GM12891 (cell line): ENCODE measurements at regions not wholly inside any gene's neighbourhood (a gene's known extent, or its start where the extent isn't known, plus 50 kb on each side); places are given as distances from the start of the nearest gene placed in this dataset.
"Not testable (repeated sequence)": the region's sequence is repeated elsewhere in the genome, so short reads cannot be mapped to it uniquely, and the experiment has no call there.

Experiments
- DNase-seq: peaks from one replicate; pipeline ENCODE4 v3.0.0; 2011; ENCODE audit warnings: low spot score; ENCODE audit not compliant: insufficient read length
- FAIRE-seq: peaks from 2 replicates; lab custom pipeline; 2011; peaks lifted over from hg19 to GRCh38; lab: Jason Lieb, UNC
- PAX5 ChIP-seq: IDR thresholded peaks from 2 replicates; pipeline ENCODE4 v1.6.1; 2011; ENCODE audit warnings: low read length, moderate library complexity, mild to moderate bottlenecking; ENCODE audit not compliant: insufficient read depth, severe bottlenecking
- POLR2A ChIP-seq: IDR thresholded peaks from 2 replicates; pipeline ENCODE4 v1.6.1; 2011; ENCODE audit warnings: low read depth, low read length, control low read depth
- POLR2AphosphoS5 ChIP-seq: IDR thresholded peaks from 2 replicates; pipeline ENCODE4 v1.6.1; 2011; ENCODE audit warnings: low read depth, low read length, control low read depth
- POU2F2 ChIP-seq: IDR thresholded peaks from 2 replicates; pipeline ENCODE4 v1.6.1; 2011; ENCODE audit warnings: low read depth, mild to moderate bottlenecking, control low read depth, low read length, moderate library complexity
- SPI1 ChIP-seq: IDR thresholded peaks from 2 replicates; pipeline ENCODE4 v1.6.1; 2011; ENCODE audit warnings: low read depth, low read length, control low read depth
- TAF1 ChIP-seq: IDR thresholded peaks from 2 replicates; pipeline ENCODE4 v1.6.1; 2011; ENCODE audit warnings: low read depth, low read length, control low read depth

DNA sequence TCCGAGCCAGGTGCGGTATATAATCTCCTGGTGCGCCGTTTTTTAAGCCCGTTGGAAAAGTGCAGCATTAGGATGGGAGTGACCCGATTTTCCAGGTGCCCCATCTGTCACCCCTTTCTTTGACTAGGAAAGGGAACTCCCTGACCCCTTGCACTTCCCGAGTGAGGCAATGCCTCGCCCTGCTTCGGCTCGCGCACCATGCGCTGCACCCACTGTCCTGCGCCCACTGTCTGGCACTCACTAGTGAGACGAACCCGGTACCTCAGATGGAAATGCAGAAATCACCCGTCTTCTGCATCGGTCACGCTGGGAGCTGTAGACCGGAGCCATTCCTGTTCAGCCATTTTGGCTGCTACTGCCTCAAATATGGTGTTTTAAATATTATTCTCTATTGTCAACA is 198.0 kb downstream of the MEIS1 start:
- not testable (repeated sequence) for DNase-seq, FAIRE-seq

DNA sequence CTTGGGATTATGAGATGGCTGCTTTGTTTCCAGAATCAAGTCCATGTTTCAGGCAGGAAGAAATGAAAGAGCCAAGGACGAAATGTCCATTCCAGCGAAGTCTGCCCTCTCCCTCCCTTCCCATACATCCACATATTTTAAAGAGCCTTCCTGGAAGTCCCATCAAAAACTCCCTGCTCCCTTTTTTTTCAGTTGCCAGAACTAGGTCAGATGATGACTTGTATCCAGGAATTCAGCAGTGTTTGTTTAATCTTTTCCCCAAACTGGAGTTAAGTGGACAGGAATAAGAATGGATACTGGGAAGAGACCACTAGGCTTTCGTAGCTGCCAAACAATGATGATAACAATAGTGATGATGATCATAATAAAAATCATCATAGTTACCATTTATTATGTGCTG is 198.7 kb downstream of the MEIS1 start:
- TF ChIP-seq PAX5 = no peak
- TF ChIP-seq TAF1 = no peak
- TF ChIP-seq SPI1 = no peak
- no peak for TF ChIP-seq POLR2AphosphoS5
- TF ChIP-seq POLR2A = no peak
- no peak for TF ChIP-seq POU2F2
- no peak for FAIRE-seq
- no peak for DNase-seq

DNA sequence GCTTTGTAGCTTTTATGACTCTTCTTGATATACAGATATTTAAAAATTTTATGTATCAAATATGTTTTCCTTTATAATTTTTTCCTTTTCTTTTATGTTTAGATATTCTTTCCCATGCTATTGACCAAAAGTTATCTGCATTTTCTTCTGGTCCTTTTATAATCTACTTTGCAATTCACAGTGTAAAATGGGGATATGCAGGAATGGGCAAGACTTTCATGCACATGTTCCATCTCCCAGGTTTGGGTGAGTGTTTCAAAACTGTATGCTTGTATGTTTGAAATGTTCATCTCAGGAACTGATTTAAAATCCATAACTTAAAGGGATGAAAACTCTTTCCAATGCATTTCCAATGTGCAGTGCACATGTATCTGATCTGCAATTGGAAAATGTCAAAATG is 199.9 kb downstream of the MEIS1 start:
- no peak for FAIRE-seq
- DNase-seq = no peak
- TF ChIP-seq PAX5 = no peak

DNA sequence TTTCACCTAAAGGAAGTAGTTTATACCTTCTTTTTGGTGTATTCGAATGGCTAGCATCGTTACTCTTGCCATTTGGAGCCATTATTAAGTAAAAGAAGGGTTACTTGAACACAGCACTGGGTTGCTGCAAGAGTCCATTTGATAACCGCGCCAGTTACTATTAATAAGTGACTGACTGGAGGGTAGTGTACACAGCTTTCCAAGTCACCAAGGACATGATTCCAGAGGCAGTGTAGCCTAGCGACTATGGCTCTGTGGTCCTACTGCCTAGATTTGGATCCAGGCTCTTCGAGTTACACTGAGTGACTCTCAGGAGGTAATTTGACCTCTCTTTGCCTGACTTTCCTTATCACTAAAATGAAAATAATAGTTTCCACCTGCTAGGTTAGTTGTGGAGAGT is 206.8 kb downstream of the MEIS1 start:
- TF ChIP-seq PAX5 (no peak), TAF1 (no peak), SPI1 (no peak), POU2F2 (no peak), POLR2AphosphoS5 (no peak), POLR2A (no peak)
- DNase-seq = no peak
- no peak for FAIRE-seq

DNA sequence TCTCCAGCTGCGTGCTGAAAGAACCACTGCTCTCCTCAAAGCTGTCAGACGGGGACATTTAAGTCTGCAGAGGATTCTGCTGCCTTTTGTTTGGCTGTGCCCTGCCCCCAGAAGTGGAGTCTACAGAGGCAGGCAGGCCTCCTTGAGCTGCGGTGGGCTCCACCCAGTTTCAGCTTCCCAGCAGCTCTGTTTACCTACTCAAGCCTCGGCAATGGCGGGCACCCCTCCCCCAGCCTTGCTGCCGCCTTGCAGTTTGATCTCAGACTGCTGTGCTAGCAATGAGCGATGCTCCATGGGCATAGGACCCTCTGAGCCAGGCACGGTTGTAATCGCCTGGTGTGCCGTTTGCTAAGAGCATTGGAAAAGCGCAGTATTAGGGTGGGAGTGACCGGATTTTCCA is 213.2 kb downstream of the MEIS1 start:
- not testable (repeated sequence) for FAIRE-seq, DNase-seq

DNA sequence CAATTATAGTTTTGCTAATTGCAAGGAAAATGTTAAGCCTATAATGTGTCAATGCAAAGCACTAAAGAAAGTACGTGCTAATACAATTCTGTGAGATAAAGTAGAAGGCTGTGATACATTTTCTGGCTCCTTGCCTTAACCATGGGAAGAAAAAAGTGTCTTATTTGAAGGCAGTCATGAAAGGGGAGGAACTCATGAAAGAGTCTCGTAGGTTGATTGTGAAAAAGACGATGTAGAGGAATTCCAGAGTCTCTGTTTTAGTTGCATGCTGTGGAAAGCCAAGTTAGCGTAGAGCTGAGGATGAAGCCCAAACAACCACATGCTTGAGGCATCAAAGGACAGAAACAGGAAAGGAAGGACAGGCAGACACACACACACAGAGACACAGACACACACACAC is 214.1 kb downstream of the MEIS1 start:
- DNase-seq (no peak), FAIRE-seq (no peak)
- TF ChIP-seq POLR2A (no peak), POU2F2 (no peak), SPI1 (no peak), TAF1 (no peak), PAX5 (no peak), POLR2AphosphoS5 (no peak)

DNA sequence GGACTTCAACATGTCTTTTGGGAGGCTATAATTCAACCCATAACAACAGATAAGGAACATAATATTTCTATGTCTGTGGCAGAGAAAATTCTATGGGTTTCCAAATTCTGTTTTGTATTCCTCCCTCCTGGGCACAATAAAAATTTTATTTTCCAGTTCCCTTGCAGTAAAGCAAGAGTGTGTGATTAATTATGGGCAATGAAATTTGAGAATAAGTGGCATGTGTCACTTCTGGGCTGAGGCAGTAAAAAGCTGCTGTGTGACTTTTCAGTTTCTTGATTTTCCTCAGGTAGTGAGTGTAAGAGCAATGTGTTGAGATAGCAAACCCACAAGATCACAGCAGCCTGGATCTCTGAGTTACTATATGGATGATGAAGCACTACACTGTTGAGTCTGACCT is 216.4 kb downstream of the MEIS1 start:
- no peak for FAIRE-seq
- no peak for TF ChIP-seq PAX5
- no peak for TF ChIP-seq POU2F2
- TF ChIP-seq POLR2A = no peak
- no peak for TF ChIP-seq TAF1
- no peak for TF ChIP-seq SPI1
- no peak for TF ChIP-seq POLR2AphosphoS5
- no peak for DNase-seq

DNA sequence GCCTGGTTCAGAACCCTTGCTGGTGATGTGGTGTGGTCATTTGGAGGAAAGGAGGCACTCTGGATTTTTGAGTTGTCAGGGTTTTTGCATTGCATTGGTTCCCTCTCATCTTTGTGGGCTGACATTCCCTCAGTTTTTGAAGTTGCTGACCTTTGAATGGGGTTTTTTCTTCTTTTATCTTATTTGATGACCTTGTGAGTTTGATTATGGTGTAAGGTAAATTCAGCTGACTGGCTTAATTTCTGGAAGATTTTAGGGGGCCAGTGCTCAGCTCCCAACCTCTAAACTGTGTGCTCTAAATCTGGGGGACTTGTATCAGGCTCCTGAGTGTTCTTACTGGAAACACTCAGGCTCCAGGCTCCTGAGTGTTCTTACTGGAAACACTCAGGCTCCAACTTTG is 225.9 kb downstream of the MEIS1 start:
- TF ChIP-seq TAF1 = no peak
- FAIRE-seq (no peak), DNase-seq (no peak)

DNA sequence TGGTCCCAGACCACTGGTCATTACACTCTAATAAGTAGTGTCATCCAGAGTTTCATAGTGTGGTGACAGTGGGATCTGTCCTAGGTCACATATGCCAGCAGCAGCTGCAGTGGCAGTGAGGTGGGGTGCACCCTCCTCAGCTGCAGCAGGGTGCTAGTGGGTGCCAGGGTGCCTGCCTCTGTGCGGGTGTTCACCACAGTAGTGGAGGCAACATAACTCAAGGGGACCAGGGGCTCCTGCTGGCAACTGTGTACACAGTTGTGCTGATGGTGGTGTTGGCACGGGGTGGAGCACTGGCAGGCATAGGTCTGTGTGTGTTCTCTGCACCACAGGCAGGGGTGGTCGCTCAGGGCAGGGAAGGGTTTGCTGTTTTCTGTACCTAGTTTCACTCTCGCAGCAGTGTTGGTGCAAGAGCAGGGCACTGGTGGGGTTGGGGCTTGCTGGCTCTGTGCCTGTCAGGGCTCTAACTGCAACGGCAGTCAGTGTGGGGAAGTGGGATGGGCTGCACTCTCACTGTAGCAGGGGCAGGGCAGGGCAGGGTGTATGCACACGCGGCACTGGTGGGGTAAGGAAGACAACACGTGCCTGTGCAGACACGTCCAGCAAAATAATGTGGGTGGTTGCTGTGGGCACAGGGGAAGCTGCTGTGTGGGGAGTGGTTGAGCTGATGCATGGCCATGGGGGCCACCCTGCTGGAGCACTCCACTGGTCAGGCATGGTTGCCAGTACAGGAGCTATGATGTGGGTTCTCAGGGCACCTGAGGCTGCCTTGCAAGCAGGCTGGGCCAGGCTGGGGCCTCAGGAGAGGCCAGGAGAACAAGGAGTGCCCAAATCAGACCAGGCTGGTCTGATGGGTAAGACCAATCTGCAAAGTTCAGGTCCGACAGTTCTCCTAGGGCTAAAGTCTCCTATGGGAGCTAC is 226.6 kb downstream of the MEIS1 start:
- TF ChIP-seq POLR2A (no peak), TAF1 (no peak), PAX5 (no peak), POU2F2 (no peak), SPI1 (no peak), POLR2AphosphoS5 (no peak)
- no peak for DNase-seq
- FAIRE-seq = no peak

DNA sequence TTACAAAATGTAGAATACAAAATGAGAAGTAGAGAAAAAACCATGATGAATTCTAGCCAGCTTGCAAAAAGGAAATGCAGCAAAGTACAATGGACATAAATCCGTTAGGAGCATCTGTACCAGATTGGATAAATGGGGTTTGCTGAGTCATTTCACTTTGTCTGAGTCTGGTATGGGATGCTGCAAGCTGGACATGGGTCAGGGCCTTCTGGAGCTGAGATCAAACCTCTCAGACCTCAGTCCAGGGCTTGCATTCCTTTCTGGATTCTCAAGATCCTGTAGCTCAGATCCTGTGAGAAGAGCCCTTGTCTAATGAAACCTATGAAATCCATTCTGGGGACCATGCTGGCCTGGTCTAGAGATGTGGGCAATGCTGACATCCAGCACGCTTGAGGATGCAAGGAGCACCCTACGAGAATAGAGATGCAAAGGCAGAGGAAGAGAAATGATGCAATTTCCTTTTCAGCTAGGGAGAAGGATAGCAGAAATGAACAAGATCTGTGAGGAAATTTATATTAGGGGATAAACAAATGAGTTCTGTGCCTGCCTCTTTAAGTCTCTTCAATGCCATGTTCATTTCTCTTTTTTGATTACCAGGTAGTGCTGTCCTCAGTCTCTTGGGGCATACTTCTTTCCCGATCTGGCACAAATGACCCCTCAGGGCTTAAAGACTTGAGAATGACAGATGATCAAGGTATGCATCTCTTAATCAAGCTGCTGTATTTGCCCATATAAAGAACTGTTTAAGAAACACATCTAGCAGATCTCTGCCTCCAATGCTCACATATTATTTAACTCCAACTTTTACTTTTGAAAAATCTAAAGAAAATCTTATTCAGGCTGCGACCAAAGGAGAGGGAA is 230.4 kb downstream of the MEIS1 start:
- FAIRE-seq (no peak), DNase-seq (no peak)
- TF ChIP-seq SPI1 (no peak), TAF1 (no peak), POU2F2 (no peak), POLR2A (no peak), PAX5 (no peak), POLR2AphosphoS5 (no peak)

DNA sequence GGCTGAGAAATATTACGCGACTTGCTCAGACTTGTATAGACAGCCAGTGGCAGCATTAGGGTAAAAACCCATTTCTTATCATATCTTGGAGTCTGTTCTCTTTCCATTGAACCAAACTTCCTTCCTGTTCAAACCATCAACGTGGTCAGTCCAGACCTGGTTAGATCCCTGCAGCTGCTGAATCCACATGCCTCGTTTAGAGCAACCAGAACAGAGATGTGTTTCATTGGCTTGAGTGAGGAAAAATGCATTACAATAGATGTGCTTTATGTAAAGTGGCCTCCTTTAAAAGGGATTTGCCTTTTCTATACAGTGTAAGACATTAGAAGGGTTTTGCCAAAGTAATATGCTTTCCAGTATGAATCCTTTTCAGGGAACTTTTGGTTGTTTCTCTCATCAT is 232.4 kb downstream of the MEIS1 start:
- DNase-seq = no peak
- TF ChIP-seq SPI1 (no peak), POLR2AphosphoS5 (no peak), TAF1 (no peak), PAX5 (no peak), POU2F2 (no peak), POLR2A (no peak)
- no peak for FAIRE-seq
